CD4-positive, CD25-positive, alpha-beta regulatory T cell (primary cell): ENCODE measurements at regions not wholly inside any gene's neighbourhood (a gene's known extent, or its start where the extent isn't known, plus 50 kb on each side); places are given as distances from the start of the nearest gene placed in this dataset.
"Not testable (repeated sequence)": the region's sequence is repeated elsewhere in the genome, so short reads cannot be mapped to it uniquely, and the experiment has no call there.

ENCODE experiments used
- ATAC-seq, 2 donors: fragments of 150-1000 bp; cut with Tn5 transposase; one replicate each; pipeline ENCODE4 v1.10.0; 2021; ENCODE audit warnings: low read depth in 2 of 2, moderate number of reproducible peaks in 2 of 2, moderate library complexity in 1 of 2
- DNase-seq, 3 donors: peaks; one replicate each; pipeline versions ENCODE4 v3.0.0 to v3.0.0-alpha.2; 2012 to 2022; ENCODE audit warnings: mixed read lengths in 1 of 3
- H3K27ac ChIP-seq: one replicate; pipeline ENCODE4 v1.7.0; 2013; ENCODE audit warnings: mild to moderate bottlenecking, low read length; ENCODE audit not compliant: insufficient read depth, poor library complexity, severe bottlenecking
- H3K27me3 ChIP-seq: one replicate; pipeline ENCODE4 v1.7.0; 2013; ENCODE audit warnings: low read length; ENCODE audit not compliant: control insufficient read depth, insufficient read depth
- H3K36me3 ChIP-seq: one replicate; pipeline ENCODE4 v1.7.0; 2013; ENCODE audit warnings: mild to moderate bottlenecking, low read length, moderate library complexity; ENCODE audit not compliant: control insufficient read depth, insufficient read depth
- H3K4me1 ChIP-seq: 2 replicates; pipeline ENCODE4 v1.7.0; 2013; ENCODE audit warnings: mild to moderate bottlenecking, low read length; ENCODE audit not compliant: insufficient read depth, control insufficient read depth, poor library complexity, severe bottlenecking
- H3K4me3 ChIP-seq: one replicate; pipeline ENCODE4 v1.7.0; 2013; ENCODE audit warnings: low read depth, mild to moderate bottlenecking, low read length, moderate library complexity
- H3K9me3 ChIP-seq, 2 experiments: 1 replicate in 1 of 2; 2 replicates in 1 of 2; pipeline ENCODE4 v1.7.0; 2013; ENCODE audit warnings: low read length in 2 of 2, mild to moderate bottlenecking in 1 of 2, moderate library complexity in 1 of 2; ENCODE audit not compliant: control insufficient read depth in 2 of 2
- H3K27ac Mint-ChIP-seq, 3 donors: one replicate each; pipeline ENCODE4 v1.8.0; 2020 to 2022; ENCODE audit warnings: mild to moderate bottlenecking in 3 of 3, mixed read lengths in 3 of 3, moderate library complexity in 2 of 3
- H3K27me3 Mint-ChIP-seq: one replicate; pipeline ENCODE4 v1.8.0; 2022; ENCODE audit warnings: mild to moderate bottlenecking, mixed read lengths
- H3K36me3 Mint-ChIP-seq: one replicate; pipeline ENCODE4 v1.8.0; 2020; ENCODE audit warnings: mixed read lengths
- H3K4me1 Mint-ChIP-seq, 4 donors: one replicate each; pipeline ENCODE4 v1.8.0; 2020 to 2022; ENCODE audit warnings: mixed read lengths in 4 of 4, mild to moderate bottlenecking in 1 of 4
- H3K4me3 Mint-ChIP-seq, 4 donors: one replicate each; pipeline ENCODE4 v1.8.0; 2020 to 2022; ENCODE audit warnings: mild to moderate bottlenecking in 4 of 4, mixed read lengths in 4 of 4, moderate library complexity in 3 of 4
- H3K9me3 Mint-ChIP-seq, 7 donors: one replicate each; pipeline ENCODE4 v1.8.0; 2020 to 2022; ENCODE audit warnings: mixed read lengths in 7 of 7, mild to moderate bottlenecking in 3 of 7, moderate library complexity in 2 of 7

- peaks cover 3 to 35% (median 14%) of the 10 kb centered on the region in 7 donors for H3K9me3 Mint-ChIP-seq
- no peak overlapping the region for H3K4me3 Mint-ChIP-seq
- H3K27me3 Mint-ChIP-seq: peaks cover 29% of the 10 kb centered on the region
- no peak for DNase-seq
- no peaks in the 10 kb centered on the region for H3K4me1 ChIP-seq
- no peak overlapping the region for H3K4me3 ChIP-seq
- no peaks in the 10 kb centered on the region for H3K36me3 Mint-ChIP-seq
- no peaks in the 10 kb centered on the region for H3K4me1 Mint-ChIP-seq
- no peak overlapping the region for H3K27ac Mint-ChIP-seq
- H3K9me3 ChIP-seq: peaks cover 17 to 29% of the 10 kb centered on the region in 2 experiments
- no peak for ATAC-seq
- no peaks in the 10 kb centered on the region for H3K36me3 ChIP-seq
- H3K27ac ChIP-seq: no peak overlapping the region
- H3K27me3 ChIP-seq: peaks cover 2% of the 10 kb centered on the region
These were observed 107.2 kb upstream of the C2CD4B start for GRCh38 chr15:62272290-62272689.

- no peak for ATAC-seq
- no peaks in the 10 kb centered on the region for H3K36me3 Mint-ChIP-seq
- no peaks in the 10 kb centered on the region for H3K36me3 ChIP-seq
These were observed 110.7 kb upstream of the C2CD4B start for GRCh38 chr15:62275831-62276230.

GRCh38 chr15:62277816-62278394 lies 112.8 kb upstream of the C2CD4B start:
- Mint-ChIP-seq H3K9me3 (peaks cover 0 to 2% (median 0%) of the 10 kb centered on the region in 7 donors), H3K27ac (no peak overlapping the region), H3K36me3 (no peaks in the 10 kb centered on the region), H3K4me3 (no peak overlapping the region), H3K27me3 (peaks cover 56% of the 10 kb centered on the region), H3K4me1 (no peaks in the 10 kb centered on the region)
- no peaks in the 10 kb centered on the region for H3K4me1 ChIP-seq
- no peak overlapping the region for H3K27ac ChIP-seq
- H3K4me3 ChIP-seq: no peak overlapping the region
- no peaks in the 10 kb centered on the region for H3K9me3 ChIP-seq
- no peak for DNase-seq
- H3K36me3 ChIP-seq: no peaks in the 10 kb centered on the region
- H3K27me3 ChIP-seq: peaks cover 11% of the 10 kb centered on the region
- no peak for ATAC-seq

More at GRCh38 chr15:62275831-62276230, 110.7 kb upstream of the C2CD4B start:
- Histone ChIP-seq H3K9me3 (no peaks in the 10 kb centered on the region), H3K27me3 (peaks cover 11% of the 10 kb centered on the region), H3K4me3 (no peak overlapping the region), H3K4me1 (no peaks in the 10 kb centered on the region), H3K27ac (no peak overlapping the region)
- Mint-ChIP-seq H3K4me3 (no peak overlapping the region), H3K9me3 (peaks cover 0 to 6% (median 2%) of the 10 kb centered on the region in 7 donors), H3K4me1 (no peaks in the 10 kb centered on the region), H3K27ac (no peak overlapping the region), H3K27me3 (peaks cover 58% of the 10 kb centered on the region)
- DNase-seq: no peak

- no peaks in the 10 kb centered on the region for H3K4me1 ChIP-seq
- Mint-ChIP-seq H3K36me3 (no peaks in the 10 kb centered on the region), H3K9me3 (peaks cover 0 to 4% (median 0%) of the 10 kb centered on the region in 7 donors), H3K4me1 (no peaks in the 10 kb centered on the region), H3K4me3 (no peak overlapping the region), H3K27ac (no peak overlapping the region), H3K27me3 (peaks cover 59% of the 10 kb centered on the region)
- H3K4me3 ChIP-seq: no peak overlapping the region
- H3K27ac ChIP-seq: no peak overlapping the region
- no peaks in the 10 kb centered on the region for H3K9me3 ChIP-seq
- H3K27me3 ChIP-seq: peaks cover 11% of the 10 kb centered on the region
- no peaks in the 10 kb centered on the region for H3K36me3 ChIP-seq
- no peak for ATAC-seq
- no peak for DNase-seq
These were observed 113.4 kb upstream of the C2CD4B start for GRCh38 chr15:62278534-62278933.

- Mint-ChIP-seq H3K27me3 (peaks cover 61% of the 10 kb centered on the region), H3K4me3 (no peak overlapping the region), H3K9me3 (peaks cover 0 to 4% (median 0%) of the 10 kb centered on the region in 7 donors), H3K4me1 (no peaks in the 10 kb centered on the region), H3K36me3 (no peaks in the 10 kb centered on the region), H3K27ac (no peak overlapping the region)
- H3K4me1 ChIP-seq: no peaks in the 10 kb centered on the region
- ATAC-seq: no peak
- DNase-seq: no peak
- no peaks in the 10 kb centered on the region for H3K36me3 ChIP-seq
- no peaks in the 10 kb centered on the region for H3K9me3 ChIP-seq
- peaks cover 11% of the 10 kb centered on the region for H3K27me3 ChIP-seq
- H3K27ac ChIP-seq: no peak overlapping the region
- H3K4me3 ChIP-seq: no peak overlapping the region
These were observed 114.0 kb upstream of the C2CD4B start for GRCh38 chr15:62279041-62279440.

GRCh38 chr15:62280625-62281024 lies 115.5 kb upstream of the C2CD4B start:
- no peaks in the 10 kb centered on the region for H3K4me1 ChIP-seq
- Mint-ChIP-seq H3K27ac (no peak overlapping the region), H3K4me3 (no peak overlapping the region), H3K4me1 (no peaks in the 10 kb centered on the region), H3K36me3 (no peaks in the 10 kb centered on the region), H3K27me3 (peaks cover 63% of the 10 kb centered on the region), H3K9me3 (peaks cover 0 to 4% (median 0%) of the 10 kb centered on the region in 7 donors)
- H3K36me3 ChIP-seq: no peaks in the 10 kb centered on the region
- H3K27ac ChIP-seq: no peak overlapping the region
- DNase-seq (no peak), ATAC-seq (no peak)
- H3K27me3 ChIP-seq: peaks cover 15% of the 10 kb centered on the region
- H3K4me3 ChIP-seq: no peak overlapping the region
- H3K9me3 ChIP-seq: no peaks in the 10 kb centered on the region

GRCh38 chr15:62281801-62282200 lies 116.7 kb upstream of the C2CD4B start:
- not testable (repeated sequence) for H3K27ac ChIP-seq, H3K9me3 Mint-ChIP-seq, H3K4me3 Mint-ChIP-seq, H3K27ac Mint-ChIP-seq, DNase-seq, H3K4me1 Mint-ChIP-seq, H3K9me3 ChIP-seq, H3K4me3 ChIP-seq, ATAC-seq, H3K4me1 ChIP-seq, H3K36me3 ChIP-seq, H3K36me3 Mint-ChIP-seq
- peaks cover 69% of the 10 kb centered on the region for H3K27me3 Mint-ChIP-seq
- H3K27me3 ChIP-seq: peaks cover 15% of the 10 kb centered on the region

GRCh38 chr15:62287066-62287857 lies 122.2 kb upstream of the C2CD4B start:
- H3K4me3 ChIP-seq: no peak overlapping the region
- DNase-seq: no peak
- no peaks in the 10 kb centered on the region for H3K4me1 ChIP-seq
- no peak for ATAC-seq
- H3K27me3 ChIP-seq: peaks cover 10% of the 10 kb centered on the region
- H3K27me3 Mint-ChIP-seq: peaks cover 60% of the 10 kb centered on the region
- peaks cover 0 to 3% (median 0%) of the 10 kb centered on the region in 7 donors for H3K9me3 Mint-ChIP-seq
- H3K27ac Mint-ChIP-seq: no peak overlapping the region
- H3K36me3 Mint-ChIP-seq: no peaks in the 10 kb centered on the region
- no peak overlapping the region for H3K4me3 Mint-ChIP-seq
- H3K9me3 ChIP-seq: no peaks in the 10 kb centered on the region
- H3K36me3 ChIP-seq: no peaks in the 10 kb centered on the region
- H3K4me1 Mint-ChIP-seq: no peaks in the 10 kb centered on the region
- H3K27ac ChIP-seq: no peak overlapping the region
